HL-60/S4 treated with phorbol 12-myristate 13-acetate at 8.2 ng/mL for 4 days and 3 days (cell line): ENCODE measurements at regions not wholly inside any gene's neighbourhood (a gene's known extent, or its start where the extent isn't known, plus 50 kb on each side); places are given as distances from the start of the nearest gene placed in this dataset.
"Not testable (repeated sequence)": the region's sequence is repeated elsewhere in the genome, so short reads cannot be mapped to it uniquely, and the experiment has no call there.

ENCODE experiments used
- in situ Hi-C: fragments of 300-500 bp; cut with MboI; formaldehyde crosslinking; loops from 2 replicates; pipeline ENCODE4 v1.15.0; 2022; ENCODE audit warnings: low sequenced_read_pairs

- in situ Hi-C loops: no loop called here
These were observed 90.0 kb downstream of the GPR88 start for GRCh38 chr1:100627936-100628335.

GRCh38 chr1:100628631-100629081, 90.7 kb downstream of the GPR88 start:
- in situ Hi-C loops: no loop called here

GRCh38 chr1:100629391-100629790, 90.2 kb upstream of the VCAM1 start:
- in situ Hi-C loops: no loop called here

- in situ Hi-C loops: no loop called here
These were observed 88.5 kb upstream of the VCAM1 start for GRCh38 chr1:100631015-100631551.

- in situ Hi-C loops: no loop called here
These were observed 76.7 kb upstream of the VCAM1 start for GRCh38 chr1:100642826-100643225.

- in situ Hi-C loops: no loop called here
These were observed 75.9 kb upstream of the VCAM1 start for GRCh38 chr1:100643471-100644196.

GRCh38 chr1:100646001-100646400, 73.5 kb upstream of the VCAM1 start:
- in situ Hi-C loops: no loop called here

GRCh38 chr1:100649146-100649545, 70.4 kb upstream of the VCAM1 start:
- in situ Hi-C loops: no loop called here

- in situ Hi-C loops: no loop called here
These were observed 61.4 kb upstream of the VCAM1 start for GRCh38 chr1:100657876-100658715.

- in situ Hi-C loops: no loop called here
These were observed 60.9 kb upstream of the VCAM1 start for GRCh38 chr1:100658716-100659026.

- in situ Hi-C loops: no loop called here
These were observed 58.4 kb upstream of the VCAM1 start for GRCh38 chr1:100661176-100661575.

GRCh38 chr1:100668494-100668893, 51.0 kb upstream of the VCAM1 start:
- in situ Hi-C loops: not testable (repeated sequence)
